Left colon (tissue), 2 donors: ENCODE measurements at regions not wholly inside any gene's neighbourhood (a gene's known extent, or its start where the extent isn't known, plus 50 kb on each side); places are given as distances from the start of the nearest gene placed in this dataset.
A peak's percentile ranks its signal among the peaks of the same experiment; 100 is the strongest.
"Not testable (repeated sequence)": the region's sequence is repeated elsewhere in the genome, so short reads cannot be mapped to it uniquely, and the experiment has no call there.

Experiments used
- ATAC-seq: fragments of 200-7000 bp; cut with Tn5 transposase; one replicate; pipeline ENCODE4 v1.9.1; 2020; ENCODE audit warnings: mild to moderate bottlenecking, moderate library complexity
- DNase-seq, 2 donors: peaks; one replicate each; pipeline ENCODE4 v3.0.0-alpha.2; 2020
- intact Hi-C, 2 donors: fragments of 100-400 bp; cut with DNase I in 1 of 2; cut with micrococcal nuclease in 1 of 2; formaldehyde crosslinking; loops; one replicate each; pipeline versions ENCODE4 v1.11.2 to v1.14.0; 2022; cut with DNase I, micrococcal nuclease
- donor health status: DM: no; HTN: no; CAD: no.
- donor health status: DM: yes; HTN: yes; CAD: no.

- intact Hi-C loops, result no loop called here
- ATAC-seq (no peak), DNase-seq (no peak)
Measured at GRCh38 chr1:230563591-230563990, 78.7 kb upstream of the COG2 start.

- ATAC-seq, result no peak
- DNase-seq, result no peak
- intact Hi-C loops, result no loop called here
Measured at GRCh38 chr1:230561570-230561969, 80.7 kb upstream of the COG2 start.

- intact Hi-C loops, result no loop called here
- DNase-seq (no peak), ATAC-seq (peak; percentile 80)
Measured at GRCh38 chr1:230558324-230558723, 84.0 kb upstream of the COG2 start.

- intact Hi-C loops, result no loop called here
- no peak for ATAC-seq
- no peak for DNase-seq
Measured at GRCh38 chr1:230556453-230556852, 85.8 kb upstream of the COG2 start.

GRCh38 chr1:230555814-230556213, 86.5 kb upstream of the COG2 start:
- ATAC-seq (no peak), DNase-seq (no peak)

GRCh38 chr1:230552880-230553279, 89.4 kb upstream of the COG2 start:
- DNase-seq, result no peak
- intact Hi-C loops, result no loop called here
- ATAC-seq, result no peak

More at GRCh38 chr1:230555814-230556213, 86.5 kb upstream of the COG2 start:
- intact Hi-C loops, result no loop called here

- ATAC-seq, intact Hi-C loops, DNase-seq: not testable (repeated sequence)
Measured at GRCh38 chr1:230550945-230551344, 91.3 kb upstream of the COG2 start.

GRCh38 chr1:230550428-230550827, 91.9 kb upstream of the COG2 start:
- intact Hi-C loops, result no loop called here
- ATAC-seq, result no peak
- DNase-seq, result no peak

GRCh38 chr1:230549625-230550024, 92.7 kb upstream of the COG2 start:
- DNase-seq (no peak), ATAC-seq (peak; percentile 50)
- intact Hi-C loops, result no loop called here

GRCh38 chr1:230548997-230549396, 93.3 kb upstream of the COG2 start:
- no peak for DNase-seq
- intact Hi-C loops, result no loop called here
- no peak for ATAC-seq

GRCh38 chr1:230548357-230548756, 93.9 kb upstream of the COG2 start:
- ATAC-seq (peak; percentile 45), DNase-seq (peak in 1 of 2 donors; percentile 11)
- intact Hi-C loops, result no loop called here

- no peak for DNase-seq
- no peak for ATAC-seq
- intact Hi-C loops, result no loop called here
Measured at GRCh38 chr1:230545181-230545580, 97.1 kb upstream of the COG2 start.

- intact Hi-C loops, result no loop called here
- ATAC-seq (no peak), DNase-seq (no peak)
Measured at GRCh38 chr1:230544758-230545157, 97.5 kb upstream of the COG2 start.

- intact Hi-C loops, result no loop called here
- no peak for DNase-seq
- ATAC-seq, result no peak
Measured at GRCh38 chr1:230543085-230543484, 99.2 kb upstream of the COG2 start.

- intact Hi-C loops, result no loop called here
- DNase-seq (no peak), ATAC-seq (no peak)
Measured at GRCh38 chr1:230542681-230543080, 99.6 kb upstream of the COG2 start.

- intact Hi-C loops, result no loop called here
Measured at GRCh38 chr1:230542054-230542453, 100.2 kb upstream of the COG2 start.

GRCh38 chr1:230541306-230541705, 101.0 kb upstream of the COG2 start:
- no peak for ATAC-seq
- intact Hi-C loops, result no loop called here
- no peak for DNase-seq

More at GRCh38 chr1:230542054-230542453, 100.2 kb upstream of the COG2 start:
- no peak for DNase-seq
- ATAC-seq, result no peak

- DNase-seq (no peak), ATAC-seq (no peak)
- intact Hi-C loops, result no loop called here
Measured at GRCh38 chr1:230540421-230541155, 101.7 kb upstream of the COG2 start.

- intact Hi-C loops, result no loop called here
- DNase-seq, result no peak
- no peak for ATAC-seq
Measured at GRCh38 chr1:230537456-230537855, 104.8 kb upstream of the COG2 start.

- DNase-seq, result no peak
- intact Hi-C loops, result no loop called here
- no peak for ATAC-seq
Measured at GRCh38 chr1:230536641-230537155, 105.6 kb upstream of the COG2 start.

GRCh38 chr1:230534224-230534623, 108.1 kb upstream of the COG2 start:
- DNase-seq (no peak), ATAC-seq (no peak)
- intact Hi-C loops, result no loop called here
